PFSK-1 (cell line): ENCODE measurements at regions not wholly inside any gene's neighbourhood (a gene's known extent, or its start where the extent isn't known, plus 50 kb on each side); places are given as distances from the start of the nearest gene placed in this dataset.

ENCODE experiments used
- FOXP2 ChIP-seq: optimal IDR thresholded peaks from 2 replicates; pipeline ENCODE3; 2011; ENCODE audit warnings: borderline replicate concordance, control low read depth, inconsistent platforms; ENCODE audit not compliant: insufficient read depth; ENCODE audit errors: extremely low read length, extremely low read depth
- POLR2AphosphoS5 ChIP-seq: IDR thresholded peaks from 2 replicates; pipeline ENCODE4 v1.6.1; 2012; ENCODE audit warnings: low read depth, mild to moderate bottlenecking, control low read depth, low read length, moderate library complexity
- SIN3A ChIP-seq: IDR thresholded peaks from 2 replicates; pipeline ENCODE4 v1.6.1; 2012; ENCODE audit warnings: mild to moderate bottlenecking, low read length, moderate library complexity, borderline replicate concordance; ENCODE audit not compliant: insufficient read depth
- TAF1 ChIP-seq: IDR thresholded peaks from 2 replicates; pipeline ENCODE4 v1.6.1; 2012; ENCODE audit warnings: low read length, control low read depth, borderline replicate concordance; ENCODE audit not compliant: insufficient read depth
- TF ChIP-seq, protein P1 (sequence below), 2 experiments: IDR thresholded peaks; 2 replicates each; pipeline versions ENCODE4 v1.6.1 to v1.8.0; 2011 to 2012; ENCODE audit warnings: low read depth in 2 of 2, low read length in 2 of 2, control low read depth in 1 of 2, inconsistent platforms in 1 of 2, mild to moderate bottlenecking in 1 of 2, moderate library complexity in 1 of 2; ENCODE audit not compliant: insufficient read depth in 1 of 2

DNA sequence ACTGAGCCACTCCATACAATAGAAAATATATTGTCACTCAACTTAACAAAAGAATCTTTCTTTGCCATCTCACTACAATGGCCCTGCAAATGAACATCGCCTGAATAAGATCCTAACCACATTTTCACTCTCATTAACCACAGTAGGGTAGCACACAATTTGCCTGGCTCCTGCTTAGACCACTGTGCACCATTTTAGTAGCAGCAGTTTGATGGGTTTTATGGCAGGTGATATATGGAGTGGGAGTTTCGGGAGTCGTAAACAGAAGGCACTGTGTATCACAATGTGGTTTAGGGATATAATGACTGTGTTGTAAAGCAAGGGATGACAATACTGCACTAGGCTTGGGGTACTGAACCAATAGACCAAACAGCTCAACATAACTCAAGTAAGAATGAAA lies 617.4 kb downstream of the BCL11A start:
- TF ChIP-seq, protein P1, sequence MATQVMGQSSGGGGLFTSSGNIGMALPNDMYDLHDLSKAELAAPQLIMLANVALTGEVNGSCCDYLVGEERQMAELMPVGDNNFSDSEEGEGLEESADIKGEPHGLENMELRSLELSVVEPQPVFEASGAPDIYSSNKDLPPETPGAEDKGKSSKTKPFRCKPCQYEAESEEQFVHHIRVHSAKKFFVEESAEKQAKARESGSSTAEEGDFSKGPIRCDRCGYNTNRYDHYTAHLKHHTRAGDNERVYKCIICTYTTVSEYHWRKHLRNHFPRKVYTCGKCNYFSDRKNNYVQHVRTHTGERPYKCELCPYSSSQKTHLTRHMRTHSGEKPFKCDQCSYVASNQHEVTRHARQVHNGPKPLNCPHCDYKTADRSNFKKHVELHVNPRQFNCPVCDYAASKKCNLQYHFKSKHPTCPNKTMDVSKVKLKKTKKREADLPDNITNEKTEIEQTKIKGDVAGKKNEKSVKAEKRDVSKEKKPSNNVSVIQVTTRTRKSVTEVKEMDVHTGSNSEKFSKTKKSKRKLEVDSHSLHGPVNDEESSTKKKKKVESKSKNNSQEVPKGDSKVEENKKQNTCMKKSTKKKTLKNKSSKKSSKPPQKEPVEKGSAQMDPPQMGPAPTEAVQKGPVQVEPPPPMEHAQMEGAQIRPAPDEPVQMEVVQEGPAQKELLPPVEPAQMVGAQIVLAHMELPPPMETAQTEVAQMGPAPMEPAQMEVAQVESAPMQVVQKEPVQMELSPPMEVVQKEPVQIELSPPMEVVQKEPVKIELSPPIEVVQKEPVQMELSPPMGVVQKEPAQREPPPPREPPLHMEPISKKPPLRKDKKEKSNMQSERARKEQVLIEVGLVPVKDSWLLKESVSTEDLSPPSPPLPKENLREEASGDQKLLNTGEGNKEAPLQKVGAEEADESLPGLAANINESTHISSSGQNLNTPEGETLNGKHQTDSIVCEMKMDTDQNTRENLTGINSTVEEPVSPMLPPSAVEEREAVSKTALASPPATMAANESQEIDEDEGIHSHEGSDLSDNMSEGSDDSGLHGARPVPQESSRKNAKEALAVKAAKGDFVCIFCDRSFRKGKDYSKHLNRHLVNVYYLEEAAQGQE (IDR thresholded peaks at IDR 0.05; ENCODE audit: insufficient read depth in 1 of 2, low read depth in 2 of 2, low read length in 2 of 2) = no peak
- TF ChIP-seq SIN3A (no peak), POLR2AphosphoS5 (no peak), FOXP2 (no peak), TAF1 (no peak)

- no peak for TF ChIP-seq FOXP2
- TF ChIP-seq POLR2AphosphoS5 = no peak
- TF ChIP-seq SIN3A = no peak
- TF ChIP-seq TAF1 = no peak
- TF ChIP-seq, protein P1 (IDR thresholded peaks at IDR 0.05; ENCODE audit: insufficient read depth in 1 of 2, low read depth in 2 of 2, low read length in 2 of 2) = no peak
Measured at GRCh38 chr2:59935005-59935404, 618.4 kb downstream of the BCL11A start.

GRCh38 chr2:59933948-59934347 lies 619.5 kb downstream of the BCL11A start:
- TF ChIP-seq POLR2AphosphoS5 (no peak), SIN3A (no peak)

GRCh38 chr2:59932341-59932740 lies 621.1 kb downstream of the BCL11A start:
- TF ChIP-seq TAF1 (no peak), POLR2AphosphoS5 (no peak), FOXP2 (no peak), SIN3A (no peak)
- TF ChIP-seq, protein P1 (IDR thresholded peaks at IDR 0.05; ENCODE audit: insufficient read depth in 1 of 2, low read depth in 2 of 2, low read length in 2 of 2) = no peak

- TF ChIP-seq FOXP2 = no peak
- TF ChIP-seq SIN3A = no peak
- TF ChIP-seq, protein P1 (IDR thresholded peaks at IDR 0.05; ENCODE audit: insufficient read depth in 1 of 2, low read depth in 2 of 2, low read length in 2 of 2) = no peak
- TF ChIP-seq POLR2AphosphoS5 = no peak
- no peak for TF ChIP-seq TAF1
Measured at GRCh38 chr2:59930430-59930829, 623.0 kb downstream of the BCL11A start.

DNA sequence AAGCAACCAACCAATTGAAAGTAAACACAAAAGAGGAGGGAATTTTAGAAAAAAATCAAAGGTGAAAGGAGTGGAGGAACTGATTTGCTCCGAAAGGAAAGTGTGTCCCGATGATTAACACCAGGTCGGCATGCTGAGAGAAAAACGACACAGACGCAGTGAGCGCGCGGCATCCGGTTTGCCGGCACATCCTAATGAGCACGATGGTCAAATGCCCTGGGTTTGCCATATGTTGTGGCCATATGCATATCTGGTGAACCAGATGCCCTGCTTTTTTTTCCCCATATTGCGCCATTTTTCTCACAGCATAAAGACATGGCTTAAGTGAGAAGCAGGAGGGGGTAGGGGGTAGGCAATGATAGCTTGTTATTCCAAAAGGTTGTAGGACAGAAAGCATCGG lies 626.7 kb downstream of the BCL11A start:
- no peak for TF ChIP-seq FOXP2
- no peak for TF ChIP-seq TAF1
- TF ChIP-seq POLR2AphosphoS5 = no peak
- TF ChIP-seq, protein P1 (IDR thresholded peaks at IDR 0.05; ENCODE audit: insufficient read depth in 1 of 2, low read depth in 2 of 2, low read length in 2 of 2) = no peak
- TF ChIP-seq SIN3A = no peak
